Neuronal stem cell (in vitro differentiated cells): ENCODE measurements at regions not wholly inside any gene's neighbourhood (a gene's known extent, or its start where the extent isn't known, plus 50 kb on each side); places are given as distances from the start of the nearest gene placed in this dataset.

Source experiments
- DNase-seq: peaks from one replicate; pipeline ENCODE4 v3.0.0-alpha.2; 2013; ENCODE audit warnings: low spot score
- H2AFZ ChIP-seq: one replicate; pipeline ENCODE4 v1.6.1; 2013; ENCODE audit warnings: mild to moderate bottlenecking, low read length, inconsistent platforms
- H2AK5ac ChIP-seq: 2 replicates; pipeline ENCODE4 v1.6.1; 2013; ENCODE audit warnings: low read depth, mild to moderate bottlenecking, inconsistent platforms, low read length, moderate library complexity, mixed read lengths
- H2BK120ac ChIP-seq: 2 replicates; pipeline ENCODE4 v1.6.1; 2013; ENCODE audit warnings: low read depth, mild to moderate bottlenecking, inconsistent platforms, low read length, moderate library complexity, mixed read lengths
- H2BK12ac ChIP-seq: one replicate; pipeline ENCODE4 v1.6.1; 2013; ENCODE audit warnings: low read length, inconsistent platforms
- H2BK15ac ChIP-seq: 2 replicates; pipeline ENCODE4 v1.6.1; 2013; ENCODE audit warnings: mild to moderate bottlenecking, low read length, inconsistent platforms, mixed read lengths
- H2BK5ac ChIP-seq: one replicate; pipeline ENCODE4 v1.6.1; 2013; ENCODE audit warnings: inconsistent platforms, mild to moderate bottlenecking, low read length, moderate library complexity
- H3K14ac ChIP-seq: one replicate; pipeline ENCODE4 v1.6.1; 2013; ENCODE audit warnings: low read length, inconsistent platforms
- H3K18ac ChIP-seq: 2 replicates; pipeline ENCODE4 v1.6.1; 2013; ENCODE audit warnings: low read length, inconsistent platforms
- H3K23ac ChIP-seq: 2 replicates; pipeline ENCODE4 v1.6.1; 2013; ENCODE audit warnings: low read depth, mild to moderate bottlenecking, mixed read lengths, low read length, inconsistent platforms; ENCODE audit not compliant: poor library complexity
- H3K27ac ChIP-seq: replicated peaks from 3 replicates; pipeline ENCODE4 v1.5.1; 2013; ENCODE audit warnings: low read length, inconsistent platforms
- H3K27me3 ChIP-seq, 3 experiments: 2 replicates each; pipeline ENCODE4 v1.6.1; 2013; ENCODE audit warnings: low read length in 3 of 3, mild to moderate bottlenecking in 2 of 3, inconsistent platforms in 1 of 3, low read depth in 1 of 3, mixed read lengths in 1 of 3, moderate library complexity in 1 of 3; ENCODE audit not compliant: control insufficient read depth in 3 of 3, insufficient read depth in 3 of 3
- H3K36me3 ChIP-seq, 2 donors: replicated peaks in 1 of 2; 2 replicates each; pipeline ENCODE4 v1.6.1; 2013; ENCODE audit warnings: low read length in 2 of 2; ENCODE audit not compliant: control insufficient read depth in 2 of 2, insufficient read depth in 2 of 2
- H3K4ac ChIP-seq: 2 replicates; pipeline ENCODE4 v1.6.1; 2013; ENCODE audit warnings: inconsistent platforms, mild to moderate bottlenecking, low read length, moderate library complexity
- H3K4me1 ChIP-seq, 2 donors: 1 replicate in 1 of 2; 2 replicates in 1 of 2; pipeline ENCODE4 v1.6.1; 2013; ENCODE audit warnings: low read length in 2 of 2, low read depth in 1 of 2; ENCODE audit not compliant: control insufficient read depth in 2 of 2, insufficient read depth in 1 of 2
- H3K4me2 ChIP-seq: one replicate; pipeline ENCODE4 v1.6.1; 2013; ENCODE audit warnings: mild to moderate bottlenecking, low read length, inconsistent platforms; ENCODE audit not compliant: insufficient read depth, poor library complexity, severe bottlenecking
- H3K4me3 ChIP-seq, 2 donors: 2 replicates each; pipeline ENCODE4 v1.5.1; 2013; ENCODE audit warnings: low read length in 2 of 2, mild to moderate bottlenecking in 2 of 2, inconsistent platforms in 1 of 2, moderate library complexity in 1 of 2
- H3K79me1 ChIP-seq: one replicate; pipeline ENCODE4 v1.6.1; 2013; ENCODE audit warnings: low read depth, mild to moderate bottlenecking, inconsistent platforms, low read length, moderate library complexity
- H3K9ac ChIP-seq: one replicate; pipeline ENCODE4 v1.6.1; 2013; ENCODE audit warnings: mild to moderate bottlenecking, low read depth, low read length, inconsistent platforms; ENCODE audit not compliant: poor library complexity
- H3K9me3 ChIP-seq, 2 donors: replicated peaks in 1 of 2; 2 replicates each; pipeline versions ENCODE3 to v1.6.1; 2013; ENCODE audit warnings: low read length in 2 of 2, mild to moderate bottlenecking in 2 of 2, inconsistent platforms in 1 of 2, low read depth in 1 of 2, mixed read lengths in 1 of 2, moderate library complexity in 1 of 2; ENCODE audit not compliant: control insufficient read depth in 2 of 2, insufficient read depth in 1 of 2
- H4K8ac ChIP-seq: one replicate; pipeline ENCODE4 v1.6.1; 2013; ENCODE audit warnings: low read depth, mild to moderate bottlenecking, inconsistent platforms, low read length, moderate library complexity
- H4K91ac ChIP-seq: one replicate; pipeline ENCODE4 v1.6.1; 2013; ENCODE audit warnings: low read length, low read depth, mild to moderate bottlenecking, inconsistent platforms; ENCODE audit not compliant: poor library complexity
- WGBS, 2 donors: extraction: QIAGEN DNeasy Blood & Tissue Kit; methylation state at CpG; one replicate each; pipeline ENCODE4 v1.1.7; 2013; ENCODE audit warnings: missing lambda C conversion rate in 2 of 2, mixed read lengths in 1 of 2; ENCODE audit not compliant: insufficient read length in 2 of 2, insufficient replicate concordance in 1 of 2; ENCODE audit errors: extremely low coverage in 2 of 2; 5-methylcytosine and 5-hydroxymethylcytosine counted together

DNA sequence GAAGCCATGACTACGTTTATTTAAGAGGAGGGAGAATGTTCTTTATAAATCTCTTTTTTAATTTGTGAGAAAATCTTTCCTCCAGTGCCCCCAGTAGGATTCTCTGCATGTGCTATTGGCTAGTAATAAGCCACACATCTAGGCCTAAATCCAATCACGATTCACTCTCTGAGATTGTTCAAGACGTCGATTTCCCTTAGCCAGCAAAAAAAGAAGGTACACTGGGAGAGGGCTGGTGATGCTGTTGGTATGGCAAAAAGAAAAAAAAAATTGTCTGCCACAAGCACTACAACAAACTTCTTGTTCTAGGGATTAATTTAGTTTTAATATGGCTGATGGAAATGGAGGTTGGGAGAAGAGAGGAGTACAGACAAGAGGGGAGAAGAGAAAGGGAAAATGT, 130.5 kb upstream of the MROH9 start:
- Histone ChIP-seq H2BK12ac (no peak overlapping the region), H3K4me1 (no peaks in the 10 kb centered on the region), H3K27ac (no peak overlapping the region), H4K91ac (no peak overlapping the region), H3K36me3 (no peaks in the 10 kb centered on the region), H3K14ac (no peak overlapping the region), H2AK5ac (no peak overlapping the region), H3K23ac (no peak overlapping the region), H3K9ac (no peak overlapping the region), H4K8ac (no peak overlapping the region), H2AFZ (no peak overlapping the region), H3K79me1 (no peaks in the 10 kb centered on the region), H3K4ac (no peak overlapping the region), H3K18ac (no peak overlapping the region), H3K9me3 (no peaks in the 10 kb centered on the region), H3K4me3 (no peak overlapping the region), H3K27me3 (no peaks in the 10 kb centered on the region), H3K4me2 (no peak overlapping the region), H2BK15ac (no peak overlapping the region), H2BK5ac (no peak overlapping the region), H2BK120ac (no peak overlapping the region)
- no CpG with 5 or more reads among the region's 4 CpGs for WGBS, 2 donors
- DNase-seq, result no peak

DNA sequence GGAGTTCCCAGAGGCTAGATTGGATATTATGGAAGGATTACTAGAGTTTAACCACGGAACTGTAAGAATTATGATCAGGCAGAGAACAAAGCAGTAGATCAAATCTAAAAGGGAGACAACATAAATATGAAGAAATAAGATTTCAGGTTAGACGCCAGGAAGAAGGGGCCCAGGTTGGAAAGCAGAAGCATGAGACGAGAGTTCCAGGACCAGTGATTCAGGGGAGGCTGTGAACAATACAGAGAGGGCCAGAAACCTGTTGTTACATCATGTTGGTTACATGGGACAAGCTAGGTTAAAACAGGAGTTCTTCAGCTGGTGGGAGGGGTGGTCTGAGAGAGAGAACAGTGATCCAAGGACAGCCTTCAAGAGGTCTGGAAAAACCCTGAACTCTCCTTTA, 128.4 kb upstream of the MROH9 start:
- Histone ChIP-seq H3K4me1 (no peaks in the 10 kb centered on the region), H2BK5ac (no peak overlapping the region), H3K9ac (no peak overlapping the region), H3K36me3 (no peaks in the 10 kb centered on the region), H2BK120ac (no peak overlapping the region), H3K79me1 (no peaks in the 10 kb centered on the region), H3K4me2 (no peak overlapping the region), H3K18ac (no peak overlapping the region), H3K27ac (no peak overlapping the region), H2AK5ac (no peak overlapping the region), H4K8ac (no peak overlapping the region), H3K4me3 (no peak overlapping the region), H3K9me3 (no peaks in the 10 kb centered on the region), H3K4ac (no peak overlapping the region), H4K91ac (no peak overlapping the region), H2BK12ac (no peak overlapping the region), H3K14ac (no peak overlapping the region), H3K27me3 (no peaks in the 10 kb centered on the region), H3K23ac (no peak overlapping the region), H2BK15ac (no peak overlapping the region), H2AFZ (no peak overlapping the region)
- no peak for DNase-seq
- WGBS, 2 donors, result no CpG with 5 or more reads among the region's 3 CpGs

DNA sequence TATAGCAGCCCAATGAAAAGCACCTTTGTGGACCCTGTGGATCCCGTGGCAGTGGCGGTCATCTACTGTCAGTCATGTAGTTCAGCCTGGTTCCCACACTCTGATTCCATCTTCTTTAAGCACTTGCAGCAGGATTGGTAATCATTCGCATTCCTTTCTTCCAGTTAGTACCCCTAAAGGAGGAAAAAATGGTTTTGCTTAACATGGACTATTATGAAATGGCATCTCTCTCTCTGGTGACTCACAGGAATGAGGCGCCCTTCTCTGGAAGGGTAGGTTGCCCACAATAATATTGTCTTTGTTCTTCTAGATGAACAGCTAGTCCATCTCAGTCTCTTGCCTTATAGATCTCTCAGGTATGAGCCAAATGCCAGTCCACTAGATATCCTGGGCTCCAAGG, 127.9 kb upstream of the MROH9 start:
- H3K27ac ChIP-seq, result no peak overlapping the region
- no peak overlapping the region for H3K14ac ChIP-seq
- H3K9ac ChIP-seq, result no peak overlapping the region
- no peaks in the 10 kb centered on the region for H3K79me1 ChIP-seq
- no peak overlapping the region for H2BK5ac ChIP-seq
- H3K9me3 ChIP-seq, result no peaks in the 10 kb centered on the region
- no peak overlapping the region for H3K4me2 ChIP-seq
- WGBS, 2 donors, result no CpG with 5 or more reads among the region's 4 CpGs
- no peak overlapping the region for H3K23ac ChIP-seq
- H3K27me3 ChIP-seq, result no peaks in the 10 kb centered on the region
- H3K4me3 ChIP-seq, result no peak overlapping the region
- no peak overlapping the region for H3K4ac ChIP-seq
- no peak overlapping the region for H2AFZ ChIP-seq
- DNase-seq, result no peak
- H3K36me3 ChIP-seq, result no peaks in the 10 kb centered on the region
- no peak overlapping the region for H2BK12ac ChIP-seq
- H3K4me1 ChIP-seq, result no peaks in the 10 kb centered on the region
- H3K18ac ChIP-seq, result no peak overlapping the region
- no peak overlapping the region for H2BK15ac ChIP-seq
- H2AK5ac ChIP-seq, result no peak overlapping the region
- no peak overlapping the region for H4K8ac ChIP-seq
- no peak overlapping the region for H2BK120ac ChIP-seq
- no peak overlapping the region for H4K91ac ChIP-seq

DNA sequence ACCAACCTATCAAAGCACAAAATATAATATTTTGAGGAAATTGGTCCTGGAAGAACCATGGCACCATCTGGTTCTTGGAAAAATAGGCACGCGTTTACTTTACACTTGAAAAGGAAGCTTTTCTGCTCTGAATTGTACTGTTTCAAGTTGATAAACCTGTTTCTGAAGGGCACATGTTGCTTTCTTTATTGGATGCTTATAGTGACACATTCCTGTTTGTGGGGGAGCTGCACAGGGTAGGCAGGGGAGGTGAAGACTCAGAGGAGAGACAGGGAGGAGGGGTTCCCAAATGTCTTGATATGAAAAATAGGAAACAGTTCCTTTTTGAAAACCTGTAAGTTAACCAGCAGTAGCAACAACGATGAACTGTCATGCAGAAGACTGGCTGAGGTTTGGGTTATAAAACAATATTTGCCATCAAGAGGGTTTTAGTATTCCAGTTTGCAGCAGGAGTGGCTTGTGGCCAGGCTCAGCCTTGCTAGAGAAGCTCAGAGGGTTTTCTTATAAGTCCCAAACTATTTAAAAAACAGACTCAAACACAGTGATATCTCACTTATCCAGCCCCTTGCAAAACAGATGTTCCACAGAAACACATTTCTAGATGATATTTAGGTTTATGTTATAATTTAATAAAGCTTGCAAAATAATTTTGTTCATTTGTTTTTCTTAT, 127.0 kb upstream of the MROH9 start:
- Histone ChIP-seq H3K9ac (no peak overlapping the region), H3K14ac (no peak overlapping the region), H2BK12ac (no peak overlapping the region), H3K4me1 (no peaks in the 10 kb centered on the region), H4K8ac (no peak overlapping the region), H3K9me3 (no peaks in the 10 kb centered on the region), H2BK15ac (no peak overlapping the region), H3K4ac (no peak overlapping the region), H3K27ac (no peak overlapping the region), H2BK5ac (no peak overlapping the region), H4K91ac (no peak overlapping the region), H2BK120ac (no peak overlapping the region), H3K36me3 (no peaks in the 10 kb centered on the region), H3K23ac (no peak overlapping the region), H2AFZ (no peak overlapping the region), H3K4me2 (no peak overlapping the region), H3K18ac (no peak overlapping the region), H2AK5ac (no peak overlapping the region), H3K27me3 (no peaks in the 10 kb centered on the region), H3K79me1 (no peaks in the 10 kb centered on the region), H3K4me3 (no peak overlapping the region)
- no CpG with 5 or more reads among the region's 3 CpGs for WGBS, 2 donors
- DNase-seq, result no peak
